SK-N-SH (cell line): ENCODE measurements at regions not wholly inside any gene's neighbourhood (a gene's known extent, or its start where the extent isn't known, plus 50 kb on each side); places are given as distances from the start of the nearest gene placed in this dataset.

Experiments
- CTCF ChIA-PET: fragments of 300-600, 350-600 bp; formaldehyde crosslinking; extraction: SDS; loops from one replicate; lab custom pipeline; 2021; lab: Yijun Ruan, JAX
- POLR2A ChIA-PET: fragments of 350-600 bp; sonication (Branson Sonifier 250); formaldehyde crosslinking; extraction: SDS; loops from one replicate; lab custom pipeline; 2020; ENCODE audit warnings: antibody characterized with exemption, inconsistent platforms; lab: Yijun Ruan, JAX
- DNase-seq: peaks from one replicate; pipeline ENCODE4 v3.0.0; 2012
- H2AFZ ChIP-seq: fragments of 200-600 bp; sonication (generic); 2 replicates; pipeline ENCODE4 v1.8.1; 2016; ENCODE audit warnings: antibody characterized with exemption, mild to moderate bottlenecking, low read depth
- H3F3A ChIP-seq: fragments of 200-600 bp; sonication (generic); replicated peaks from 2 replicates; pipeline ENCODE3; 2016; ENCODE audit warnings: antibody characterized with exemption, mild to moderate bottlenecking; ENCODE audit not compliant: insufficient read depth
- H3K27ac ChIP-seq, 2 experiments: fragments of 200-500 bp in 1 of 2; fragments of 200-600 bp in 1 of 2; sonication (Bioruptor generic) in 1 of 2; sonication (generic), shearing (Covaris generic) in 1 of 2; 2 replicates each; pipeline versions ENCODE4 v1.5.1 to v1.6.1; 2014 to 2016; ENCODE audit warnings: low read depth in 2 of 2, inconsistent platforms in 1 of 2, low read length in 1 of 2, mild to moderate bottlenecking in 1 of 2, mixed read lengths in 1 of 2
- H3K27me3 ChIP-seq: fragments of 200-600 bp; sonication (generic), shearing (Covaris generic); 2 replicates; pipeline ENCODE4 v1.6.1; 2016; ENCODE audit warnings: mixed run types; ENCODE audit not compliant: insufficient read depth
- H3K36me3 ChIP-seq, 2 experiments: fragments of 200-500 bp in 1 of 2; fragments of 200-600 bp in 1 of 2; sonication (Bioruptor generic) in 1 of 2; sonication (generic) in 1 of 2; replicated peaks in 1 of 2; 2 replicates each; pipeline versions ENCODE3 to v1.5.1; 2014 to 2016; ENCODE audit warnings: low read length in 1 of 2, mild to moderate bottlenecking in 1 of 2; ENCODE audit not compliant: insufficient read depth in 2 of 2, control insufficient read depth in 1 of 2
- H3K4me1 ChIP-seq, 2 experiments: fragments of 200-500 bp in 1 of 2; fragments of 200-600 bp in 1 of 2; sonication (Bioruptor generic) in 1 of 2; sonication (generic), shearing (Covaris generic) in 1 of 2; 2 replicates each; pipeline versions ENCODE4 v1.5.1 to v1.6.1; 2014 to 2016; ENCODE audit warnings: low read depth in 1 of 2, low read length in 1 of 2, mixed run types in 1 of 2; ENCODE audit not compliant: insufficient read depth in 2 of 2, control insufficient read depth in 1 of 2
- H3K4me2 ChIP-seq: fragments of 200-600 bp; sonication (generic), shearing (Covaris generic); 2 replicates; pipeline ENCODE4 v1.6.1; 2017; ENCODE audit warnings: mixed run types
- H3K4me3 ChIP-seq, 2 experiments: fragments of 200-500 bp in 1 of 2; fragments of 200-600 bp in 1 of 2; sonication (Bioruptor generic) in 1 of 2; sonication (generic), shearing (Covaris generic) in 1 of 2; 2 replicates each; pipeline versions ENCODE4 v1.5.1 to v1.8.1; 2014 to 2016; ENCODE audit warnings: low read depth in 2 of 2, inconsistent platforms in 1 of 2, low read length in 1 of 2, mild to moderate bottlenecking in 1 of 2, mixed read lengths in 1 of 2, moderate library complexity in 1 of 2
- H3K79me2 ChIP-seq: fragments of 200-600 bp; sonication (generic); 2 replicates; pipeline ENCODE4 v1.8.1; 2017; ENCODE audit warnings: mild to moderate bottlenecking; ENCODE audit not compliant: insufficient read depth
- H3K9ac ChIP-seq: fragments of 200-600 bp; sonication (generic); 2 replicates; pipeline ENCODE4 v1.6.1; 2017; ENCODE audit warnings: mixed run types
- H3K9me2 ChIP-seq: fragments of 200-600 bp; sonication (generic); 2 replicates; pipeline ENCODE4 v1.6.1; 2017; ENCODE audit warnings: mixed run types
- H3K9me3 ChIP-seq: fragments of 200-600 bp; sonication (generic); 2 replicates; pipeline ENCODE4 v1.6.1; 2017; ENCODE audit warnings: mixed run types, mild to moderate bottlenecking, moderate library complexity
- H4K20me1 ChIP-seq: fragments of 200-600 bp; sonication (generic); 2 replicates; pipeline ENCODE4 v1.6.1; 2017; ENCODE audit warnings: mild to moderate bottlenecking, mixed run types; ENCODE audit not compliant: insufficient read depth
- CHD2 ChIP-seq: fragments of 150-350 bp; IDR thresholded peaks from 2 replicates; pipeline ENCODE4 v1.6.1; 2018; ENCODE audit warnings: low read length; ENCODE audit not compliant: partially characterized antibody
- EP300 ChIP-seq, 2 experiments: IDR thresholded peaks; 2 replicates each; pipeline versions ENCODE4 v1.4.0 to v1.6.1; 2012; ENCODE audit warnings: borderline replicate concordance in 1 of 2, low read depth in 1 of 2, low read length in 1 of 2
- EZH2phosphoT487 ChIP-seq: fragments of 200-600 bp; sonication (generic); IDR thresholded peaks from 2 replicates; pipeline ENCODE4 v1.6.1; 2017; ENCODE audit warnings: low read depth, mixed run types, mild to moderate bottlenecking, antibody characterized with exemption, moderate library complexity, borderline replicate concordance
- GATA2 ChIP-seq: sonication (generic); formaldehyde crosslinking; IDR thresholded peaks from 2 replicates; pipeline ENCODE4 v1.5.0; 2020; ENCODE audit warnings: mild to moderate bottlenecking, missing genetic modification reagents
- JUND ChIP-seq: IDR thresholded peaks from 2 replicates; pipeline ENCODE4 v1.4.0; 2012
- MAX ChIP-seq: IDR thresholded peaks from 2 replicates; pipeline ENCODE4 v1.4.0; 2012; ENCODE audit warnings: low read depth
- MEF2A ChIP-seq: IDR thresholded peaks from 2 replicates; pipeline ENCODE4 v1.4.0; 2012; ENCODE audit warnings: low read depth, borderline replicate concordance
- NRF1 ChIP-seq: IDR thresholded peaks from 2 replicates; pipeline ENCODE4 v1.6.1; 2012; ENCODE audit warnings: low read depth, mild to moderate bottlenecking, low read length
- RCOR1 ChIP-seq: fragments of 150-350 bp; IDR thresholded peaks from 2 replicates; pipeline ENCODE4 v1.6.1; 2017; ENCODE audit warnings: antibody characterized with exemption, low read length
- REST ChIP-seq: IDR thresholded peaks from 2 replicates; pipeline ENCODE4 v1.6.1; 2012; ENCODE audit warnings: mild to moderate bottlenecking, low read depth, low read length, moderate library complexity
- TCF12 ChIP-seq: IDR thresholded peaks from 2 replicates; pipeline ENCODE4 v1.4.0; 2012
- WGBS: methylation state at CpG from one replicate; pipeline ENCODE4 v1.1.6; 2017; ENCODE audit warnings: low lambda C conversion rate; 5-methylcytosine and 5-hydroxymethylcytosine counted together
- TF ChIP-seq, protein P1 (sequence below): IDR thresholded peaks from 2 replicates; pipeline ENCODE4; 2012

GRCh38 chr16:64437706-64438324 lies 684.0 kb downstream of the CDH11 start:
- Histone ChIP-seq H3K4me3 (no peak overlapping the region), H2AFZ (no peak overlapping the region), H3F3A (peaks cover 24% of the 10 kb centered on the region), H3K36me3 (peaks cover 0 to 4% of the 10 kb centered on the region in 2 experiments), H3K27ac (peak overlapping the region in 1 of 2 experiments; percentile 89; a peak in 2 of 4 replicates), H3K4me1 (peaks cover 5 to 6% of the 10 kb centered on the region in 2 experiments)
- peak; percentile 19 for DNase-seq
- no peak for TF ChIP-seq NRF1
- TF ChIP-seq, protein P1, sequence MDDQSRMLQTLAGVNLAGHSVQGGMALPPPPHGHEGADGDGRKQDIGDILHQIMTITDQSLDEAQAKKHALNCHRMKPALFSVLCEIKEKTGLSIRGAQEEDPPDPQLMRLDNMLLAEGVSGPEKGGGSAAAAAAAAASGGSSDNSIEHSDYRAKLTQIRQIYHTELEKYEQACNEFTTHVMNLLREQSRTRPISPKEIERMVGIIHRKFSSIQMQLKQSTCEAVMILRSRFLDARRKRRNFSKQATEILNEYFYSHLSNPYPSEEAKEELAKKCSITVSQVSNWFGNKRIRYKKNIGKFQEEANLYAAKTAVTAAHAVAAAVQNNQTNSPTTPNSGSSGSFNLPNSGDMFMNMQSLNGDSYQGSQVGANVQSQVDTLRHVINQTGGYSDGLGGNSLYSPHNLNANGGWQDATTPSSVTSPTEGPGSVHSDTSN = peak; percentile 71
- no peak for TF ChIP-seq MEF2A
- 0 out of 2 replicates have a peak, but pooled peaks have one; percentile 6 for TF ChIP-seq JUND
- TF ChIP-seq CHD2 = no peak
- peak; percentile 52; the same call in 1 of the 2 replicates for TF ChIP-seq RCOR1
- peak; percentile 78 for TF ChIP-seq TCF12
- TF ChIP-seq GATA2 = peak; percentile 75
- TF ChIP-seq EZH2phosphoT487 = no peak
- peak; percentile 83; the same call in 1 of the 2 replicates for TF ChIP-seq REST
- no peak for TF ChIP-seq MAX
- peak in 1 of 2 experiments; percentile 79; a peak in 2 of 4 replicates for TF ChIP-seq EP300 (IDR thresholded peaks at IDR 0.05; ENCODE audit: borderline replicate concordance in 1 of 2, low read depth in 1 of 2, low read length in 1 of 2)
- TF ChIP-seq, all 33 proteins: peak for 7
- ChIA-PET POLR2A (no interaction called here), CTCF (interaction anchor here (1.2 kb wide), 1 partner anchor 286 kb away, joined by 3 read pairs; no protein-coding TSS in a partner anchor)
- no peaks in the 10 kb centered on the region for H3K27me3 ChIP-seq
- H3K9me3 ChIP-seq = 0 out of 2 replicates have a peak, but pooled peaks cover 6% of the 10 kb centered on the region
- H3K9ac ChIP-seq = no peak overlapping the region
- H4K20me1 ChIP-seq = no peaks in the 10 kb centered on the region
- 75% methylated on average over 9 of the region's 9 CpGs for WGBS
- H3K79me2 ChIP-seq = no peaks in the 10 kb centered on the region
- no peaks in the 10 kb centered on the region for H3K9me2 ChIP-seq
- H3K4me2 ChIP-seq = no peak overlapping the region
